ENCODE measurements at regions not wholly inside any gene's neighbourhood (a gene's known extent, or its start where the extent isn't known, plus 50 kb on each side); places are given as distances from the start of the nearest gene placed in this dataset.

DNA sequence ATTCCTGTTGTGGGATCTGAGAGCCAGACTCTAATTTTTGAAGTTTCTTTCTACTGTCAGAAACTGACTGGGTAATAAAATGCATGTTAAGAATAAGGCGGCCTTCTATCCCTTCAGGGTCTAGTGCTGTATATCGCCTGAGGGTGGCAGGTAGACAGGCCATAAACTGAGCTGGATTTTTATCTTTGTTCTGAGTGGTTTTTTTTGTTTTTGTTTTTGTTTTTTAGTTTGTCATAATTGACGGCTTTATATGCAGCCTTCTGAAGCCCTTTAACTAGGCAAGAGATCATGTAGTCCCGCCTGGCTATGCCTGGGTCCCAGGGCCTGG, 747.7 kb upstream of the ADGRB3 start:
- Histone ChIP-seq H3K4me1 (no peaks in the 10 kb centered on the region), H3K36me3 (no peaks in the 10 kb centered on the region), H3K4me3 (no peak overlapping the region), H3K9me3 (no peaks in the 10 kb centered on the region), H3K27ac (no peak overlapping the region), H3K27me3 (no peaks in the 10 kb centered on the region)
- TF ChIP-seq POLR2AphosphoS5 (IDR thresholded peaks at IDR 0.05; ENCODE audit: insufficient read depth in 1 of 2, low read depth in 1 of 2) = no peak
- TF ChIP-seq, protein P1, sequence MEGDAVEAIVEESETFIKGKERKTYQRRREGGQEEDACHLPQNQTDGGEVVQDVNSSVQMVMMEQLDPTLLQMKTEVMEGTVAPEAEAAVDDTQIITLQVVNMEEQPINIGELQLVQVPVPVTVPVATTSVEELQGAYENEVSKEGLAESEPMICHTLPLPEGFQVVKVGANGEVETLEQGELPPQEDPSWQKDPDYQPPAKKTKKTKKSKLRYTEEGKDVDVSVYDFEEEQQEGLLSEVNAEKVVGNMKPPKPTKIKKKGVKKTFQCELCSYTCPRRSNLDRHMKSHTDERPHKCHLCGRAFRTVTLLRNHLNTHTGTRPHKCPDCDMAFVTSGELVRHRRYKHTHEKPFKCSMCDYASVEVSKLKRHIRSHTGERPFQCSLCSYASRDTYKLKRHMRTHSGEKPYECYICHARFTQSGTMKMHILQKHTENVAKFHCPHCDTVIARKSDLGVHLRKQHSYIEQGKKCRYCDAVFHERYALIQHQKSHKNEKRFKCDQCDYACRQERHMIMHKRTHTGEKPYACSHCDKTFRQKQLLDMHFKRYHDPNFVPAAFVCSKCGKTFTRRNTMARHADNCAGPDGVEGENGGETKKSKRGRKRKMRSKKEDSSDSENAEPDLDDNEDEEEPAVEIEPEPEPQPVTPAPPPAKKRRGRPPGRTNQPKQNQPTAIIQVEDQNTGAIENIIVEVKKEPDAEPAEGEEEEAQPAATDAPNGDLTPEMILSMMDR (IDR thresholded peaks at IDR 0.05) = no peak
- no peak for TF ChIP-seq POLR2A (IDR thresholded peaks at IDR 0.05)
- intact Hi-C loops (cut with DNase I) = no loop called here
- DNase-seq (ENCODE audit: extremely low spot score in 2 of 2) = no peak

DNA sequence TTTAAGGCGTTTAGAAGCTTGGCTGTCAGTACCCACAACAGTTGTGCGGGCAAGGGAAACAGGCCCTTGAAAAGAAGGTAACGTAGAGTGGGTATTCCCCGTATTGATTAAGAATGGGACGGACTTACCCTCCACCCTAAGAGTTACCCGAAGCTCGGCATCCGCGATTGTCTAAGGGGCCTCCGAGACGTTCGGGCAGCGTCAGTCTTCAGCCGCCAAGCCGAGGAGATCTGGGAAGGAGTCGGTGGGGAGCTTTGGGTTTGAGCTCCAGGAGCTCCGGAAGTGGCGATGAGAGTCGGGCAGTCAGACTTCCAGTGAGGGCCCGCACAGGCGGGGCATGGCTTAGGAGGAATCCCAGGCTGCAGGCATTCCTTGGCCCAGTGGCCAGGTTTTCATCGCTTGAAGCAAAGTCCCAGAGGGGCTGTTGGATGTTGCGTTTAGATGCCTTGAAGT, 748.2 kb upstream of the ADGRB3 start:
- no peak for DNase-seq (ENCODE audit: extremely low spot score in 2 of 2)
- TF ChIP-seq POLR2AphosphoS5 (IDR thresholded peaks at IDR 0.05; ENCODE audit: insufficient read depth in 1 of 2, low read depth in 1 of 2) (no peak), POLR2A (IDR thresholded peaks at IDR 0.05) (no peak)
- TF ChIP-seq, protein P1 (IDR thresholded peaks at IDR 0.05) = no peak
- no peaks in the 10 kb centered on the region for H3K4me1 ChIP-seq
- no peaks in the 10 kb centered on the region for H3K9me3 ChIP-seq
- H3K27ac ChIP-seq = no peak overlapping the region
- no peaks in the 10 kb centered on the region for H3K36me3 ChIP-seq
- no peaks in the 10 kb centered on the region for H3K27me3 ChIP-seq
- H3K4me3 ChIP-seq = no peak overlapping the region
- intact Hi-C loops (cut with DNase I) = no loop called here

DNA sequence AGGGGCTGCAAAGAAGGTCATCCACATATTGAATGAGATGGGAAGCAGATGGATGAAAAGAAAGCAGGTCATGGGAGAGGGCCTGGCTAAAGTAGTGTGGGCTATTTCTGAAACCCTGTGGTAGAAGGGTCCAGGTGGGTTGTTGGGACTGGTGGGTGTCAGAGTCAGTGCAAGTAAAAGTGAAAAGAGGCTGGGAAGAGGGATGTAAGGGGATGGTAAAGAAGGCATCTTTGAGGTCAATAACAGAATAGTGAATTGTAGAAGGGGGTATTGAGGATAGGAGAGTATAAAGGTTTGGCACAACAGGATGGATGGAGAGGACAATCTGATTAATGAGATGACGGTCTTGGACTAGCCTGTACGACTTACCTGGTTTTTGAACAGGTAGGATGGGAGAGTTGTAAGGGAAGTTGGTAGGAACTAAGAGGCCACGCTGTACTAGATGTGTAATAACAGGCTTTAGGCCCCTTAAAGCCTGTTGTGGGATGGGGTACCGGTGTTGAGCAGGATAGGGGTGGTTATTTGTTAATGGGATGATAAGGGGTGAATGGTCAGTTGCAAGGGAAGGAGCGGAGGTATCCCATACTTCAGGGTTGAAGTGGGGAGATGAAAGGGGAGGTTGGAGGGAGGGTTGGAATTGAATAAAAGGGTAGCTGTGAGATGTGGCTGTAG, 748.9 kb upstream of the ADGRB3 start:
- Histone ChIP-seq H3K27ac (no peak overlapping the region), H3K4me3 (no peak overlapping the region), H3K9me3 (no peaks in the 10 kb centered on the region), H3K27me3 (no peaks in the 10 kb centered on the region), H3K4me1 (no peaks in the 10 kb centered on the region), H3K36me3 (no peaks in the 10 kb centered on the region)
- no peak for DNase-seq (ENCODE audit: extremely low spot score in 2 of 2)
- TF ChIP-seq POLR2AphosphoS5 (IDR thresholded peaks at IDR 0.05; ENCODE audit: insufficient read depth in 1 of 2, low read depth in 1 of 2) (no peak), POLR2A (IDR thresholded peaks at IDR 0.05) (no peak)
- TF ChIP-seq, protein P1 (IDR thresholded peaks at IDR 0.05) = no peak
- intact Hi-C loops (cut with DNase I) = no loop called here

DNA sequence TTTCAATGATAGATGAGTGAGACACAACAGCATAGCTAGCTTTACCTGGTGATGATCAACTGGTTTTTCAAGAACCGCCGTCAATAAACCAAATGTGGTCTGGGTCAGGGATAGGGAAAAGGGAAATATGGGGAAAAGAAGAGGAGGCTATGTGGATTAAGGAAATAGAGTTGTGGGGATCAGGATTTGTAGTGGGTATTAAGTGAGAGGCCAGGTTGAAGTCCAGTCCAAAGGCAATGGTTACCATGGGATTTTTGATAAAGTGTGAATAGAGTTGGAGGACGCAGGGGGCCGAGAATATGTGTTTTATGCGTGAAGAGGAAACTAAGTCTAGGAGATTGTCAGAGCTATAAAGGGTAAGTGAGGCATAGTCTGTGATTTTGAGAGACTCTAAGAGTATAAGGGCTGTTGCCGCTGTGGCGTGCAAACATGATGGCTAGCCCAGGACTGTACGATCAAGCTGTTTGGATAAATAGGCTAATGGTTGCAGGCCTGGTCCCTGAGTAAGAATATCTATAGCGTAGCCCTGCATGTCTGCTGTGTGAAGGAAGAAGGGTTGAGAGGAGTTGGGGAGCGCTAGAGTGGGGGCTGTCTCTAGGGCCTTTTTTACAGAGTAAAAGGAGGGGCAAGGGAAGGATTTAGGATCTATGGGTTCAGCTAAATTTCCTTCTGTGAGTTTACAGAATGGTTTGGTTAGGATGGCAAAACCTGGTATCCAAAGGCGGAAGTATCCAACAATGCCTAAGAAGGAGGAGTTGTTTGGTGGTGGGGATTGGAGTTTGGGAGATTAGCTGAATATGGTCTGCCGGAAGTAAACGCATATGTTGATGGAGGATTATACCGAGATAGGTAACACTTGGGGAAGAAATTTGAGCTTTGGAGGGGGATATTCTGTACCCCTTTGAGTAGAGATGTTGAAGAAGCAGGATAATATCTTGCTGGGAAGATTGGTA, 749.7 kb upstream of the ADGRB3 start:
- DNase-seq (ENCODE audit: extremely low spot score in 2 of 2) = no peak
- intact Hi-C loops (cut with DNase I) = no loop called here
- H3K36me3 ChIP-seq = no peaks in the 10 kb centered on the region
- H3K9me3 ChIP-seq = no peaks in the 10 kb centered on the region
- no peaks in the 10 kb centered on the region for H3K4me1 ChIP-seq
- TF ChIP-seq POLR2AphosphoS5 (IDR thresholded peaks at IDR 0.05; ENCODE audit: insufficient read depth in 1 of 2, low read depth in 1 of 2) (no peak), POLR2A (IDR thresholded peaks at IDR 0.05) (no peak)
- TF ChIP-seq, protein P1 (IDR thresholded peaks at IDR 0.05) = no peak
- no peaks in the 10 kb centered on the region for H3K27me3 ChIP-seq
- H3K27ac ChIP-seq = no peak overlapping the region
- no peak overlapping the region for H3K4me3 ChIP-seq

DNA sequence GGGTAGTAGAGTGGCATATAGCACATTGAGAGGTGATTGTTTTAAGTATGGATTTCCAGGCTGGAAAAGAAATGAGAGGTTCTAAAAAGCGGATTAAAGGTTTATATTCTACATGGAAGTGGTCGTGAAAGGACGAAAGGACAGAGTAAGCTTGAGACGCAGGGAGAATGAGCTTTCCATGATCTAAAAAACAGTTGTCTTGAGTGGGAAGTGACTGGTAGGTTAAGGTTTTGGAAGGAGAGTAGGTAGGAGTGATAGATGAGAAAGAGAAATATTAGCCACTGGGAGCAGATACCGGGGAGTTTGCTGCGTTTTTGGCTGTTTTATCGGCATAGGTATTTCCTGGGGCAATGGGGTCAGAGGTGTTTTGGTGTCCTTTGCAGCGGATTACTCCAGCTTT, 750.6 kb upstream of the ADGRB3 start:
- intact Hi-C loops (cut with DNase I) = no loop called here
- Histone ChIP-seq H3K27ac (no peak overlapping the region), H3K9me3 (no peaks in the 10 kb centered on the region), H3K36me3 (no peaks in the 10 kb centered on the region), H3K27me3 (no peaks in the 10 kb centered on the region), H3K4me3 (no peak overlapping the region), H3K4me1 (no peaks in the 10 kb centered on the region)
- no peak for TF ChIP-seq POLR2A (IDR thresholded peaks at IDR 0.05)
- DNase-seq (ENCODE audit: extremely low spot score in 2 of 2) = no peak

Data from vagina (tissue), 2 donors.